ENCODE measurements at regions not wholly inside any gene's neighbourhood (a gene's known extent, or its start where the extent isn't known, plus 50 kb on each side); places are given as distances from the start of the nearest gene placed in this dataset.

- Mint-ChIP-seq H3K4me3 (no peak overlapping the region), H3K27ac (no peak overlapping the region), H3K4me1 (no peaks in the 10 kb centered on the region), H3K27me3 (no peaks in the 10 kb centered on the region), H3K36me3 (no peaks in the 10 kb centered on the region), H3K9me3 (no peaks in the 10 kb centered on the region)
- peaks cover 0 to 2% of the 10 kb centered on the region in 2 experiments for H3K27me3 ChIP-seq (replicated peaks in 1 of 2; ENCODE audit: control insufficient read depth in 2 of 2, extremely low read depth in 1 of 2, insufficient read depth in 2 of 2, low read length in 1 of 2)
- H3K9me3 ChIP-seq, result no peaks in the 10 kb centered on the region
- ChIA-PET CTCF (no interaction called here), POLR2A (no interaction called here)
- no peaks in the 10 kb centered on the region for H3K36me3 ChIP-seq (ENCODE audit: control insufficient read depth in 2 of 2, extremely low read depth in 1 of 2, insufficient read depth in 1 of 2, low read length in 1 of 2)
- DNase-seq (no peak), ATAC-seq (replicated peaks in 1 of 4) (no peak)
- no peaks in the 10 kb centered on the region for H3K4me1 ChIP-seq (ENCODE audit: control insufficient read depth in 1 of 2, extremely low read depth in 1 of 2, insufficient read depth in 2 of 2, low read length in 2 of 2)
- H3K4me3 ChIP-seq (ENCODE audit: control insufficient read depth in 1 of 2, extremely low read depth in 1 of 2, low read length in 1 of 2), result no peak overlapping the region
- H3K27ac ChIP-seq (ENCODE audit: low read length), result no peak overlapping the region
Measured at GRCh38 chr2:126568734-126569133, 87.2 kb upstream of the GYPC start.

- H3K9me3 ChIP-seq, result no peaks in the 10 kb centered on the region
- H3K9me3 Mint-ChIP-seq, result no peaks in the 10 kb centered on the region
- WGBS (ENCODE audit: insufficient coverage), result 80% methylated on average over 1 of the region's 3 CpGs
- peaks cover 0 to 5% of the 10 kb centered on the region in 2 donors for H3K27me3 Mint-ChIP-seq
- ATAC-seq (replicated peaks in 1 of 4), result no peak
- H3K27ac ChIP-seq (ENCODE audit: low read length), result no peak overlapping the region
- DNase-seq, result no peak
- no peaks in the 10 kb centered on the region for H3K4me1 Mint-ChIP-seq
- ChIA-PET CTCF (no interaction called here), POLR2A (no interaction called here)
- no peak overlapping the region for H3K4me3 Mint-ChIP-seq
- no peak overlapping the region for H3K27ac Mint-ChIP-seq
- peaks cover 0 to 5% of the 10 kb centered on the region in 2 experiments for H3K27me3 ChIP-seq (replicated peaks in 1 of 2; ENCODE audit: control insufficient read depth in 2 of 2, extremely low read depth in 1 of 2, insufficient read depth in 2 of 2, low read length in 1 of 2)
- H3K36me3 ChIP-seq (ENCODE audit: control insufficient read depth in 2 of 2, extremely low read depth in 1 of 2, insufficient read depth in 1 of 2, low read length in 1 of 2), result no peaks in the 10 kb centered on the region
- no peaks in the 10 kb centered on the region for H3K4me1 ChIP-seq (ENCODE audit: control insufficient read depth in 1 of 2, extremely low read depth in 1 of 2, insufficient read depth in 2 of 2, low read length in 2 of 2)
- H3K36me3 Mint-ChIP-seq, result no peaks in the 10 kb centered on the region
- H3K4me3 ChIP-seq (ENCODE audit: control insufficient read depth in 1 of 2, extremely low read depth in 1 of 2, low read length in 1 of 2), result no peak overlapping the region
Measured at GRCh38 chr2:126571403-126571802, 84.6 kb upstream of the GYPC start.

- Histone ChIP-seq H3K27me3 (replicated peaks in 1 of 2; ENCODE audit: control insufficient read depth in 2 of 2, extremely low read depth in 1 of 2, insufficient read depth in 2 of 2, low read length in 1 of 2) (peaks cover 0 to 5% of the 10 kb centered on the region in 2 experiments), H3K36me3 (ENCODE audit: control insufficient read depth in 2 of 2, extremely low read depth in 1 of 2, insufficient read depth in 1 of 2, low read length in 1 of 2) (no peaks in the 10 kb centered on the region), H3K4me3 (ENCODE audit: control insufficient read depth in 1 of 2, extremely low read depth in 1 of 2, low read length in 1 of 2) (no peak overlapping the region), H3K9me3 (no peaks in the 10 kb centered on the region), H3K27ac (ENCODE audit: low read length) (no peak overlapping the region), H3K4me1 (ENCODE audit: control insufficient read depth in 1 of 2, extremely low read depth in 1 of 2, insufficient read depth in 2 of 2, low read length in 2 of 2) (no peaks in the 10 kb centered on the region)
- WGBS (ENCODE audit: insufficient coverage), result no CpG with 5 or more reads among the region's 1 CpG
- H3K4me1 Mint-ChIP-seq, result no peaks in the 10 kb centered on the region
- POLR2A ChIA-PET, result no interaction called here
- ATAC-seq (replicated peaks in 1 of 4) (no peak), DNase-seq (no peak)
- CTCF ChIA-PET, result no interaction called here
- no peaks in the 10 kb centered on the region for H3K9me3 Mint-ChIP-seq
- no peaks in the 10 kb centered on the region for H3K36me3 Mint-ChIP-seq
- H3K4me3 Mint-ChIP-seq, result no peak overlapping the region
- peaks cover 3 to 8% of the 10 kb centered on the region in 2 donors for H3K27me3 Mint-ChIP-seq
- no peak overlapping the region for H3K27ac Mint-ChIP-seq
Measured at GRCh38 chr2:126575631-126576030, 80.3 kb upstream of the GYPC start.

GRCh38 chr2:126579868-126580267 is 76.1 kb upstream of the GYPC start:
- Mint-ChIP-seq H3K36me3 (no peaks in the 10 kb centered on the region), H3K4me3 (no peak overlapping the region), H3K9me3 (no peaks in the 10 kb centered on the region), H3K4me1 (no peaks in the 10 kb centered on the region), H3K27ac (no peak overlapping the region), H3K27me3 (peaks cover 3 to 11% of the 10 kb centered on the region in 2 donors)
- DNase-seq (no peak), ATAC-seq (replicated peaks in 1 of 4) (no peak)
- Histone ChIP-seq H3K36me3 (ENCODE audit: control insufficient read depth in 2 of 2, extremely low read depth in 1 of 2, insufficient read depth in 1 of 2, low read length in 1 of 2) (no peaks in the 10 kb centered on the region), H3K9me3 (no peaks in the 10 kb centered on the region), H3K4me1 (ENCODE audit: control insufficient read depth in 1 of 2, extremely low read depth in 1 of 2, insufficient read depth in 2 of 2, low read length in 2 of 2) (no peaks in the 10 kb centered on the region), H3K27ac (ENCODE audit: low read length) (no peak overlapping the region), H3K4me3 (ENCODE audit: control insufficient read depth in 1 of 2, extremely low read depth in 1 of 2, low read length in 1 of 2) (no peak overlapping the region), H3K27me3 (replicated peaks in 1 of 2; ENCODE audit: control insufficient read depth in 2 of 2, extremely low read depth in 1 of 2, insufficient read depth in 2 of 2, low read length in 1 of 2) (peaks cover 0 to 3% of the 10 kb centered on the region in 2 experiments)
- WGBS (ENCODE audit: insufficient coverage), result 91% methylated on average over 8 of the region's 9 CpGs
- ChIA-PET POLR2A (no interaction called here), CTCF (no interaction called here)

GRCh38 chr2:126586317-126586716 is 69.6 kb upstream of the GYPC start:
- Mint-ChIP-seq H3K4me1 (no peaks in the 10 kb centered on the region), H3K27me3 (peaks cover 8 to 11% of the 10 kb centered on the region in 2 donors), H3K9me3 (no peaks in the 10 kb centered on the region), H3K4me3 (no peak overlapping the region), H3K36me3 (no peaks in the 10 kb centered on the region), H3K27ac (no peak overlapping the region)
- 75% methylated on average over 5 of the region's 8 CpGs for WGBS (ENCODE audit: insufficient coverage)
- no peak overlapping the region for H3K27ac ChIP-seq (ENCODE audit: low read length)
- H3K4me1 ChIP-seq (ENCODE audit: control insufficient read depth in 1 of 2, extremely low read depth in 1 of 2, insufficient read depth in 2 of 2, low read length in 2 of 2), result no peaks in the 10 kb centered on the region
- H3K27me3 ChIP-seq (replicated peaks in 1 of 2; ENCODE audit: control insufficient read depth in 2 of 2, extremely low read depth in 1 of 2, insufficient read depth in 2 of 2, low read length in 1 of 2), result no peaks in the 10 kb centered on the region
- no peaks in the 10 kb centered on the region for H3K9me3 ChIP-seq
- H3K36me3 ChIP-seq (ENCODE audit: control insufficient read depth in 2 of 2, extremely low read depth in 1 of 2, insufficient read depth in 1 of 2, low read length in 1 of 2), result no peaks in the 10 kb centered on the region
- DNase-seq (no peak), ATAC-seq (replicated peaks in 1 of 4) (no peak)
- no peak overlapping the region for H3K4me3 ChIP-seq (ENCODE audit: control insufficient read depth in 1 of 2, extremely low read depth in 1 of 2, low read length in 1 of 2)
- ChIA-PET CTCF (no interaction called here), POLR2A (no interaction called here)

- peaks cover 13 to 31% (median 25%) of the 10 kb centered on the region in 3 donors for H3K9me3 Mint-ChIP-seq
- H3K27ac Mint-ChIP-seq, result no peak overlapping the region
- ATAC-seq (replicated peaks in 1 of 4), result no peak
- WGBS (ENCODE audit: insufficient coverage), result no CpG with 5 or more reads among the region's 2 CpGs
- Histone ChIP-seq H3K36me3 (ENCODE audit: control insufficient read depth in 2 of 2, extremely low read depth in 1 of 2, insufficient read depth in 1 of 2, low read length in 1 of 2) (no peaks in the 10 kb centered on the region), H3K27ac (ENCODE audit: low read length) (no peak overlapping the region), H3K9me3 (no peaks in the 10 kb centered on the region), H3K4me3 (ENCODE audit: control insufficient read depth in 1 of 2, extremely low read depth in 1 of 2, low read length in 1 of 2) (no peak overlapping the region), H3K27me3 (replicated peaks in 1 of 2; ENCODE audit: control insufficient read depth in 2 of 2, extremely low read depth in 1 of 2, insufficient read depth in 2 of 2, low read length in 1 of 2) (no peaks in the 10 kb centered on the region), H3K4me1 (ENCODE audit: control insufficient read depth in 1 of 2, extremely low read depth in 1 of 2, insufficient read depth in 2 of 2, low read length in 2 of 2) (no peaks in the 10 kb centered on the region)
- ChIA-PET CTCF (no interaction called here), POLR2A (no interaction called here)
- H3K4me1 Mint-ChIP-seq, result no peaks in the 10 kb centered on the region
- no peak for DNase-seq
- H3K27me3 Mint-ChIP-seq, result peaks cover 0 to 7% of the 10 kb centered on the region in 2 donors
- H3K36me3 Mint-ChIP-seq, result peaks cover 6% of the 10 kb centered on the region
- H3K4me3 Mint-ChIP-seq, result no peak overlapping the region
Measured at GRCh38 chr2:126599062-126599461, 56.9 kb upstream of the GYPC start.

GRCh38 chr2:126600742-126601141 is 55.2 kb upstream of the GYPC start:
- Histone ChIP-seq H3K4me3 (ENCODE audit: control insufficient read depth in 1 of 2, extremely low read depth in 1 of 2, low read length in 1 of 2) (no peak overlapping the region), H3K36me3 (ENCODE audit: control insufficient read depth in 2 of 2, extremely low read depth in 1 of 2, insufficient read depth in 1 of 2, low read length in 1 of 2) (no peaks in the 10 kb centered on the region), H3K9me3 (no peaks in the 10 kb centered on the region), H3K27ac (ENCODE audit: low read length) (no peak overlapping the region), H3K27me3 (replicated peaks in 1 of 2; ENCODE audit: control insufficient read depth in 2 of 2, extremely low read depth in 1 of 2, insufficient read depth in 2 of 2, low read length in 1 of 2) (no peaks in the 10 kb centered on the region), H3K4me1 (ENCODE audit: control insufficient read depth in 1 of 2, extremely low read depth in 1 of 2, insufficient read depth in 2 of 2, low read length in 2 of 2) (no peaks in the 10 kb centered on the region)
- ATAC-seq (replicated peaks in 1 of 4), result no peak
- DNase-seq, result no peak
- no peaks in the 10 kb centered on the region for H3K4me1 Mint-ChIP-seq
- no peak overlapping the region for H3K4me3 Mint-ChIP-seq
- peaks cover 10% of the 10 kb centered on the region for H3K36me3 Mint-ChIP-seq
- peaks cover 0 to 11% of the 10 kb centered on the region in 2 donors for H3K27me3 Mint-ChIP-seq
- POLR2A ChIA-PET, result no interaction called here
- peaks cover 23 to 47% (median 41%) of the 10 kb centered on the region in 3 donors for H3K9me3 Mint-ChIP-seq
- H3K27ac Mint-ChIP-seq, result no peak overlapping the region
- CTCF ChIA-PET, result interaction anchor here in 1 of 2 donors (0.7 kb wide), 1 partner anchor 1750 kb away, joined by 3 read pairs; no protein-coding TSS in a partner anchor
- WGBS (ENCODE audit: insufficient coverage), result no CpG with 5 or more reads among the region's 3 CpGs
